Liver (tissue), 8 donors: ENCODE measurements at regions not wholly inside any gene's neighbourhood (a gene's known extent, or its start where the extent isn't known, plus 50 kb on each side); places are given as distances from the start of the nearest gene placed in this dataset.

Experiments used
- DNase-seq: peaks from one replicate; pipeline ENCODE4 v3.0.0-alpha.2; 2017; ENCODE audit warnings: low spot score
- H3K27ac ChIP-seq, 2 donors: one replicate each; pipeline ENCODE4 v1.7.0; 2013; ENCODE audit warnings: inconsistent platforms in 2 of 2, low read length in 2 of 2, control low read depth in 1 of 2, low read depth in 1 of 2, mild to moderate bottlenecking in 1 of 2
- H3K27me3 ChIP-seq, 4 donors: one replicate each; pipeline versions ENCODE4 v1.6.1 to v1.7.0; 2013; ENCODE audit warnings: low read length in 3 of 4, inconsistent platforms in 1 of 4, mild to moderate bottlenecking in 1 of 4, moderate library complexity in 1 of 4; ENCODE audit not compliant: control insufficient read depth in 4 of 4, insufficient read depth in 4 of 4
- H3K36me3 ChIP-seq, 4 donors: one replicate each; pipeline versions ENCODE4 v1.6.1 to v1.7.0; 2013; ENCODE audit warnings: low read length in 3 of 4, mild to moderate bottlenecking in 3 of 4, low read depth in 1 of 4, moderate library complexity in 1 of 4; ENCODE audit not compliant: control insufficient read depth in 4 of 4, insufficient read depth in 3 of 4
- H3K4me1 ChIP-seq, 4 donors: one replicate each; pipeline versions ENCODE4 v1.6.1 to v1.7.0; 2013; ENCODE audit warnings: low read length in 3 of 4, mild to moderate bottlenecking in 3 of 4, moderate library complexity in 1 of 4; ENCODE audit not compliant: control insufficient read depth in 4 of 4, insufficient read depth in 4 of 4
- H3K4me3 ChIP-seq, 3 donors: one replicate each; pipeline versions ENCODE4 v1.6.1 to v1.7.0; 2013; ENCODE audit warnings: low read length in 3 of 3, control low read depth in 1 of 3, low read depth in 1 of 3, mild to moderate bottlenecking in 1 of 3
- H3K9ac ChIP-seq, 2 donors: one replicate each; pipeline ENCODE4 v1.7.0; 2013; ENCODE audit warnings: low read length in 2 of 2, mild to moderate bottlenecking in 2 of 2, moderate library complexity in 2 of 2, control low read depth in 1 of 2, low read depth in 1 of 2
- H3K9me3 ChIP-seq, 4 donors: one replicate each; pipeline versions ENCODE4 v1.6.1 to v1.7.0; 2013; ENCODE audit warnings: low read length in 3 of 4; ENCODE audit not compliant: control insufficient read depth in 4 of 4
- CTCF ChIP-seq: fragments of 150-350 bp; IDR thresholded peaks from 2 replicates; pipeline ENCODE4 v1.5.1; 2017; ENCODE audit warnings: improper control_type of control experiment, low read depth, low read length; ENCODE audit not compliant: missing input control
- EGR1 ChIP-seq, 2 donors: IDR thresholded peaks; 2 replicates each; pipeline ENCODE4 v1.6.1; 2016 to 2018; ENCODE audit warnings: antibody characterized with exemption in 2 of 2, low read depth in 2 of 2
- FOXA1 ChIP-seq: IDR thresholded peaks from 2 replicates; pipeline ENCODE4 v1.6.1; 2016; ENCODE audit warnings: antibody characterized with exemption
- FOXA2 ChIP-seq: IDR thresholded peaks from 2 replicates; pipeline ENCODE4 v1.6.1; 2016; ENCODE audit warnings: antibody characterized with exemption
- GABPA ChIP-seq, 2 donors: IDR thresholded peaks in 1 of 2; conservative IDR thresholded peaks in 1 of 2; 2 replicates each; pipeline ENCODE4 v1.6.1; 2016; ENCODE audit warnings: antibody characterized with exemption in 2 of 2, mild to moderate bottlenecking in 1 of 2, moderate library complexity in 1 of 2
- HNF4A ChIP-seq, 2 donors: conservative IDR thresholded peaks; 2 replicates each; pipeline ENCODE4 v1.6.1; 2016; ENCODE audit warnings: antibody characterized with exemption in 2 of 2, mild to moderate bottlenecking in 2 of 2
- HNF4G ChIP-seq: IDR thresholded peaks from 2 replicates; pipeline ENCODE4 v1.6.1; 2016; ENCODE audit warnings: antibody characterized with exemption
- JUND ChIP-seq, 2 donors: IDR thresholded peaks; 2 replicates each; pipeline ENCODE4 v1.6.1; 2016; ENCODE audit warnings: antibody characterized with exemption in 2 of 2
- NR2F2 ChIP-seq: IDR thresholded peaks from 2 replicates; pipeline ENCODE4 v1.6.1; 2016; ENCODE audit warnings: antibody characterized with exemption
- RAD21 ChIP-seq, 2 donors: IDR thresholded peaks; 2 replicates each; pipeline ENCODE4 v1.6.1; 2016; ENCODE audit warnings: antibody characterized with exemption in 2 of 2, mild to moderate bottlenecking in 2 of 2
- REST ChIP-seq: IDR thresholded peaks from 2 replicates; pipeline ENCODE4 v1.6.1; 2016; ENCODE audit warnings: antibody characterized with exemption, mild to moderate bottlenecking
- RXRA ChIP-seq, 2 donors: IDR thresholded peaks; 2 replicates each; pipeline ENCODE4 v1.6.1; 2017 to 2018; ENCODE audit warnings: antibody characterized with exemption in 2 of 2, mild to moderate bottlenecking in 1 of 2
- SP1 ChIP-seq: IDR thresholded peaks from 2 replicates; pipeline ENCODE4 v1.6.1; 2018; ENCODE audit warnings: antibody characterized with exemption, mild to moderate bottlenecking
- YY1 ChIP-seq: IDR thresholded peaks from 2 replicates; pipeline ENCODE4 v1.6.1; 2016; ENCODE audit warnings: antibody characterized with exemption, mild to moderate bottlenecking
- WGBS: extraction: QIAGEN DNeasy Blood & Tissue Kit; methylation state at CpG from one replicate; pipeline ENCODE4 v1.1.7; 2013; 5-methylcytosine and 5-hydroxymethylcytosine counted together
- TF ChIP-seq, protein P1 (sequence below): IDR thresholded peaks from 2 replicates; pipeline ENCODE4 v1.6.1; 2016; ENCODE audit warnings: antibody characterized with exemption
- TF ChIP-seq, protein P2 (sequence below): IDR thresholded peaks from 2 replicates; pipeline ENCODE4 v1.6.1; 2016; ENCODE audit warnings: antibody characterized with exemption
- donor health status: healthy.
- donor health status: healthy.
- donor health status: healthy.
- donor health status: healthy.
- donor health status: healthy.

GRCh38 chr11:104340590-104340989, 176.6 kb upstream of the PDGFD start:
- 50% methylated on average over 2 of the region's 2 CpGs for whole genome bisulfite sequencing
- Histone ChIP-seq H3K9ac (no peak overlapping the region), H3K4me3 (no peak overlapping the region), H3K9me3 (no peaks in the 10 kb centered on the region), H3K4me1 (no peaks in the 10 kb centered on the region), H3K36me3 (no peaks in the 10 kb centered on the region), H3K27ac (no peak overlapping the region), H3K27me3 (no peaks in the 10 kb centered on the region)
- DNase-seq: no peak
- TF ChIP-seq JUND (IDR thresholded peaks at IDR 0.05) (no peak), RXRA (IDR thresholded peaks at IDR 0.05) (no peak), HNF4G (no peak), FOXA1 (no peak), CTCF (no peak), EGR1 (IDR thresholded peaks at IDR 0.05; ENCODE audit: low read depth in 2 of 2) (no peak), REST (no peak), SP1 (no peak), HNF4A (conservative IDR thresholded peaks at IDR 0.05) (no peak)
- TF ChIP-seq, protein P1, sequence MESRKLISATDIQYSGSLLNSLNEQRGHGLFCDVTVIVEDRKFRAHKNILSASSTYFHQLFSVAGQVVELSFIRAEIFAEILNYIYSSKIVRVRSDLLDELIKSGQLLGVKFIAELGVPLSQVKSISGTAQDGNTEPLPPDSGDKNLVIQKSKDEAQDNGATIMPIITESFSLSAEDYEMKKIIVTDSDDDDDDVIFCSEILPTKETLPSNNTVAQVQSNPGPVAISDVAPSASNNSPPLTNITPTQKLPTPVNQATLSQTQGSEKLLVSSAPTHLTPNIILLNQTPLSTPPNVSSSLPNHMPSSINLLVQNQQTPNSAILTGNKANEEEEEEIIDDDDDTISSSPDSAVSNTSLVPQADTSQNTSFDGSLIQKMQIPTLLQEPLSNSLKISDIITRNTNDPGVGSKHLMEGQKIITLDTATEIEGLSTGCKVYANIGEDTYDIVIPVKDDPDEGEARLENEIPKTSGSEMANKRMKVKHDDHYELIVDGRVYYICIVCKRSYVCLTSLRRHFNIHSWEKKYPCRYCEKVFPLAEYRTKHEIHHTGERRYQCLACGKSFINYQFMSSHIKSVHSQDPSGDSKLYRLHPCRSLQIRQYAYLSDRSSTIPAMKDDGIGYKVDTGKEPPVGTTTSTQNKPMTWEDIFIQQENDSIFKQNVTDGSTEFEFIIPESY: no peak

- no peak for DNase-seq
- H3K9ac ChIP-seq: no peak overlapping the region
- no peaks in the 10 kb centered on the region for H3K27me3 ChIP-seq
- 88% methylated on average over 10 of the region's 10 CpGs for WGBS
- H3K36me3 ChIP-seq: no peaks in the 10 kb centered on the region
- no peak overlapping the region for H3K27ac ChIP-seq
- H3K4me1 ChIP-seq: no peaks in the 10 kb centered on the region
- TF ChIP-seq HNF4A (conservative IDR thresholded peaks at IDR 0.05) (no peak), YY1 (no peak)
- H3K9me3 ChIP-seq: no peaks in the 10 kb centered on the region
- no peak overlapping the region for H3K4me3 ChIP-seq
Observed at GRCh38 chr11:104339380-104339831, 175.5 kb upstream of the PDGFD start.

GRCh38 chr11:104338186-104338585, 174.2 kb upstream of the PDGFD start:
- H3K4me1 ChIP-seq: no peaks in the 10 kb centered on the region
- H3K36me3 ChIP-seq: no peaks in the 10 kb centered on the region
- 79% methylated on average over 1 of the region's 1 CpG for WGBS
- H3K9ac ChIP-seq: no peak overlapping the region
- TF ChIP-seq CTCF (no peak), JUND (IDR thresholded peaks at IDR 0.05) (no peak), EGR1 (IDR thresholded peaks at IDR 0.05; ENCODE audit: low read depth in 2 of 2) (no peak), FOXA1 (no peak), GABPA (IDR thresholded peaks at IDR 0.05 in 1 of 2, conservative IDR thresholded peaks at IDR 0.05 in 1 of 2) (no peak), YY1 (no peak), HNF4A (conservative IDR thresholded peaks at IDR 0.05) (no peak), NR2F2 (no peak), RXRA (IDR thresholded peaks at IDR 0.05) (no peak), HNF4G (no peak), RAD21 (IDR thresholded peaks at IDR 0.05) (no peak), FOXA2 (no peak)
- TF ChIP-seq, protein P2, sequence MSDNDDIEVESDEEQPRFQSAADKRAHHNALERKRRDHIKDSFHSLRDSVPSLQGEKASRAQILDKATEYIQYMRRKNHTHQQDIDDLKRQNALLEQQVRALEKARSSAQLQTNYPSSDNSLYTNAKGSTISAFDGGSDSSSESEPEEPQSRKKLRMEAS: no peak
- TF ChIP-seq, protein P1: no peak
- H3K27me3 ChIP-seq: no peaks in the 10 kb centered on the region
- no peak for DNase-seq
- H3K27ac ChIP-seq: no peak overlapping the region
- no peaks in the 10 kb centered on the region for H3K9me3 ChIP-seq
- no peak overlapping the region for H3K4me3 ChIP-seq
